Activated naive CD4-positive, alpha-beta T cell treated with anti-CD3 and anti-CD28 coated beads for 36 hours (primary cell): ENCODE measurements at regions not wholly inside any gene's neighbourhood (a gene's known extent, or its start where the extent isn't known, plus 50 kb on each side); places are given as distances from the start of the nearest gene placed in this dataset.
"Not testable (repeated sequence)": the region's sequence is repeated elsewhere in the genome, so short reads cannot be mapped to it uniquely, and the experiment has no call there.

Experiments used
- CTCF ChIA-PET: fragments of 350-600 bp; sonication (Branson Sonifier 250); formaldehyde crosslinking; loops from one replicate; lab custom pipeline; 2021; ENCODE audit warnings: antibody characterized with exemption; lab: Charles Lee
- DNase-seq: peaks from one replicate; pipeline ENCODE4 v3.0.0-alpha.2; 2020
- H3K27ac Mint-ChIP-seq: one replicate; pipeline ENCODE4 v1.8.0; 2021; ENCODE audit warnings: mild to moderate bottlenecking, mixed read lengths
- H3K27me3 Mint-ChIP-seq: one replicate; pipeline ENCODE4 v1.8.0; 2021; ENCODE audit warnings: low read depth, mixed read lengths
- H3K36me3 Mint-ChIP-seq: one replicate; pipeline ENCODE4 v1.8.0; 2021; ENCODE audit warnings: low read depth, mixed read lengths
- H3K4me1 Mint-ChIP-seq: one replicate; pipeline ENCODE4 v1.8.0; 2021; ENCODE audit warnings: low read depth, mixed read lengths
- H3K4me3 Mint-ChIP-seq: one replicate; pipeline ENCODE4 v1.8.0; 2021; ENCODE audit warnings: mild to moderate bottlenecking, moderate library complexity, mixed read lengths
- H3K9me3 Mint-ChIP-seq: one replicate; pipeline ENCODE4 v1.8.0; 2021; ENCODE audit warnings: mixed read lengths
- intact Hi-C: fragments of 100-400 bp; cut with micrococcal nuclease; formaldehyde crosslinking; loops from one replicate; pipeline ENCODE4 v1.15.1; 2023

DNA sequence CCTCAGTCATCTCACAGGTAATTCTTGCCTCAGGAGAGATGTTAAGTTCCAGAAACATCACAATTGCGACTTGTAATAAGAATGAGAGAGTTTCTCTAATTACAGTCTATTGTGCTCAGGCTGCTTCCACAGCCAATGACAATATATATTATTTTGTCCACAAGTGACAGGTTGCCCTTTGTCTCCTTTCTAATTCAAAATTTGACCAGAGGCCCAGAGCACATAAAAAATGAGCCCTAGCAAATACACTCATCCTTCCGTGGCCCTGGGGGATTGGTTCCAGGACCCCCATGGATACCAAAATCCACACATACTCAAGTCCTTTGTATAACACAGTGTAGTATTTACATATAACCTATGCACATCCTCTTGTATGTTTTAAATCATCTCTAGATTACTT lies 88.1 kb upstream of the TMEM170B start:
- CTCF ChIA-PET = interaction anchor here (1.2 kb wide), 1 partner anchor 125 kb away, joined by 3 read pairs; no protein-coding TSS in a partner anchor
- no peak for DNase-seq
- intact Hi-C loops = loop anchor here (5.0 kb wide), 1 partner anchor 88 kb away; the partner anchor contains the start of gene TMEM170B
- Mint-ChIP-seq H3K27ac (no peak overlapping the region), H3K27me3 (peaks cover 4% of the 10 kb centered on the region), H3K4me3 (no peak overlapping the region), H3K36me3 (no peaks in the 10 kb centered on the region), H3K9me3 (no peaks in the 10 kb centered on the region), H3K4me1 (peaks cover 44% of the 10 kb centered on the region)

DNA sequence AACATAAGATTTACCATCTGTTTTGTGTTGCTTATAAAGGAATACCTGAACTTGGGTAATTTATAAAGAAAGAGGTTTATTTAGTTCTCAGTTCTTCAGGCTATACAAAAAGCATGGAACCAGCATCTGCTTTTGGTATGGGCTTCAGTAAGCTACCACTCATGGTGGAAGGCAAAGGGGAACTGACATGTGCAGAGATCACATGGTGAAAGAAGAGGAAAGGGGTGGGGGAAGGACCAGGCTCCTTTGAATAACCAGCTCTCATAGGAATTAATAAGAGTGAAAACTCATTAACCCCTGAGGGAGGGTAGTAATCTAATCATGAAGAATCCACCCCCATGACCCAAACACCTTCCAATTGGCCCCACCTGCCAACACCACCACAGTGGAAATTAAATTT lies 89.5 kb upstream of the TMEM170B start:
- CTCF ChIA-PET = interaction anchor here (1.0 to 1.2 kb wide), 2 partner anchors 11 to 123 kb away, joined by 3 read pairs; no protein-coding TSS in a partner anchor
- H3K4me3 Mint-ChIP-seq = no peak overlapping the region
- DNase-seq = no peak
- H3K36me3 Mint-ChIP-seq = no peaks in the 10 kb centered on the region
- H3K9me3 Mint-ChIP-seq = peaks cover 2% of the 10 kb centered on the region
- no peak overlapping the region for H3K27ac Mint-ChIP-seq
- H3K27me3 Mint-ChIP-seq = no peaks in the 10 kb centered on the region
- intact Hi-C loops = loop anchor here (5.0 kb wide), 1 partner anchor 89 kb away; the partner anchor contains the start of gene TMEM170B
- peaks cover 47% of the 10 kb centered on the region for H3K4me1 Mint-ChIP-seq

DNA sequence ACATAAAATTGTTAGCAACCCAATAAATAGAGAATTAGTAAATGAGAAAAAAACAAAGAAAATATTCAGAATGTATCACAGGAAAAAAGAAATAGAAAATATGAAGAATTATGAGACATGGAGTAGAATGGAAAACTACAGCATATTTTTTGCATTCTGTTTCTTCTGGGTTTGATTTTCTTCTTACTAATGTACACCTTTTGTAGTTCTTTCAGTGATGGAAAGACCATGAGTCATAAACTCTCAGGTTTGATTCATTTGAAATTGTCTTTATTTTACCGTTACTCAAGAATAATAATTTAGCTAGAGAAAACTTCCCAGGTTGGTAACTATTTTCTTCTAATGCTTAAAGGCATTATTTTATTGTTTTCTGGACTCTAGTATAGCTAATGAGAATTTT lies 90.3 kb upstream of the TMEM170B start:
- intact Hi-C loops = loop anchor here (1.0 to 5.0 kb wide), 5 partner anchors 13 to 129 kb away; partner anchors contain the start of gene TMEM170B
- H3K4me1 Mint-ChIP-seq = peaks cover 52% of the 10 kb centered on the region
- no peaks in the 10 kb centered on the region for H3K27me3 Mint-ChIP-seq
- no peak for DNase-seq
- no peak overlapping the region for H3K4me3 Mint-ChIP-seq
- CTCF ChIA-PET = interaction anchor here (0.7 to 1.0 kb wide), 2 partner anchors 12 to 217 kb away, joined by 3 read pairs; no protein-coding TSS in a partner anchor
- H3K9me3 Mint-ChIP-seq = peaks cover 3% of the 10 kb centered on the region
- H3K36me3 Mint-ChIP-seq = no peaks in the 10 kb centered on the region
- H3K27ac Mint-ChIP-seq = no peak overlapping the region

DNA sequence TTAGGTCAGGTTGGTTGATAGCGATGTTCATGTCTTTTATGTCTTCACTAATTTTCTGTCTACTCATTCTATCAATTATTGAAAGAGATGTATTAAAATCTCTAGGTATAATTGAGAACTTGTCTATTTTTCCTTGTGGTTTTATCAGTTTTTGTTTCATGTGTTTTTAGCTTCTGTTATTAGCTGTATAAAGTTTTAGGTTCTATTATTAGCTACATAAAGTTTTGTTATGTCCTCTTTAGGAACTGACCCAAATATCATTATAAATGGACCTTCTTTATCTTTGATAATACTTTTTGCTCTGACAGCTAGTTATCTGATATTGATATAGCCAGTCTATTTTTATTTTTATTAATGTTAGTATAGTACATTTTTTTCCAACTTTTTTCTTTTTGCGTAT lies 92.4 kb upstream of the TMEM170B start:
- no peak overlapping the region for H3K4me3 Mint-ChIP-seq
- H3K9me3 Mint-ChIP-seq = peaks cover 3% of the 10 kb centered on the region
- H3K4me1 Mint-ChIP-seq = peaks cover 53% of the 10 kb centered on the region
- no peaks in the 10 kb centered on the region for H3K36me3 Mint-ChIP-seq
- H3K27ac Mint-ChIP-seq = no peak overlapping the region
- intact Hi-C loops = loop anchor here (1.0 to 5.0 kb wide), 2 partner anchors 12 to 92 kb away; partner anchors contain the start of gene TMEM170B
- CTCF ChIA-PET = interaction anchor here (0.7 to 2.4 kb wide), 2 partner anchors 51 to 1031 kb away, joined by 3 to 7 read pairs; no protein-coding TSS in a partner anchor
- DNase-seq = no peak
- no peaks in the 10 kb centered on the region for H3K27me3 Mint-ChIP-seq

DNA sequence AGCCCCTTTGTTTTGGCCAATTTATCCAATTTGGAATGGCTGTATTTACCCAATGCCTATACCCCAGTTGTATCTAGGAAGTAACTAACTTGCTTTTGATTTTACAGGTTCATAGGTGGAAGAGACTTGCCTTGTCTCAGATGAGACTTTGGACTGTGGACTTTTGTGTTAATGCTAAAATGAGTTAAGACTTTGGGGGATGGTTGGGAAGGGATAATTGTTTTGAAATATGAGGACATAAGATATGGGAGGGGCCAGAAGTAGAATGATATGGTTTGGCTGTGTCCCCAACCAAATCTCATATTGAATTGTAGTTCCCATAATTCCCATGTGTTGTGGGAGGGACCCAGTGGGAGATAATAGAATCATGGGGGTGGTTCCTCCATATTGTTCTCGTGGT lies 94.4 kb upstream of the TMEM170B start:
- H3K27ac Mint-ChIP-seq, DNase-seq, H3K9me3 Mint-ChIP-seq, H3K27me3 Mint-ChIP-seq, intact Hi-C loops, H3K36me3 Mint-ChIP-seq, H3K4me3 Mint-ChIP-seq: not testable (repeated sequence)
- CTCF ChIA-PET = interaction anchor here (2.4 kb wide), 1 partner anchor 53 kb away, joined by 7 read pairs; no protein-coding TSS in a partner anchor
- H3K4me1 Mint-ChIP-seq = peaks cover 54% of the 10 kb centered on the region

DNA sequence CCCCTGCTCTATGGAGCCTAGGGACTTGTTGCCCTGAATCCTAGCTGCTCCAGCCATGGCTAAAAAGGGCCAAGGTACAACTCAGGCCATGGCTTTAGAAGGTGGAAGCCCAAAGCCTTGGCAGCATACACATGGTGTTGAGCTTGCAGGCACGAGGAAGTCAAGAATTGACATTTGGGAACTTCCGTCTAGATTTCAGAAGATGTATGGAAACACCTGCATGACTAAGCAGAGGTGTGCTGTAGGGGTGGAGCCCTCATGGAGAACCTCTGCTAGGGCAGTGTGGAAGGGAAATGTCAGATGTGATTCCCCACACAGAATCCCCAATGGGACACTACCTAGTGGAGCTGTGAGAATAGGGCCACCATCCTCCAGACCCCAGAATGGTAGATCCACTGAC lies 95.1 kb upstream of the TMEM170B start:
- Mint-ChIP-seq H3K9me3 (peaks cover 3% of the 10 kb centered on the region), H3K27me3 (no peaks in the 10 kb centered on the region), H3K27ac (no peak overlapping the region), H3K4me1 (peaks cover 49% of the 10 kb centered on the region), H3K4me3 (no peak overlapping the region), H3K36me3 (no peaks in the 10 kb centered on the region)
- CTCF ChIA-PET = no interaction called here
- no peak for DNase-seq
- intact Hi-C loops = no loop called here

DNA sequence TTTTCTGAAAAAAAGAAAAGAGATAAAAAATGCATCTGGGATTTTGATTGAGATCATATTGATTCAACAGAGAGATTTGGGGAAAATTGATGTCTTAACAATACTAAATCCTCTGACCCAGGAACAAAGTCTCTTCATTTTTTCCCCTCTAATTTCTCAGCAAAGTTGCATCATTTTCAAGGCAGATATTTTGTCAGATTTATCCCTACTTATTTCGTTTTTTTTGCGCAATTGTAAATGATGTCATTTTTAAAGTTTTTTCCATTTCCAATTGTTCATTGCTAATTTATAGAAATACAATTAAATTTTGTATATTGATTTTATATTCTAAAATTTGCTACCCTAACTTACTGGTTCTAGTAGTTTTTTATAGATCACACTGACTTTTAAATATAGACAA lies 97.7 kb upstream of the TMEM170B start:
- Mint-ChIP-seq H3K27me3 (no peaks in the 10 kb centered on the region), H3K27ac (no peak overlapping the region), H3K36me3 (no peaks in the 10 kb centered on the region), H3K4me3 (no peak overlapping the region), H3K9me3 (peaks cover 3% of the 10 kb centered on the region), H3K4me1 (peaks cover 30% of the 10 kb centered on the region)
- CTCF ChIA-PET = interaction anchor here (1.2 kb wide), 1 partner anchor 75 kb away, joined by 3 read pairs; no protein-coding TSS in a partner anchor
- no peak for DNase-seq
- intact Hi-C loops = no loop called here

DNA sequence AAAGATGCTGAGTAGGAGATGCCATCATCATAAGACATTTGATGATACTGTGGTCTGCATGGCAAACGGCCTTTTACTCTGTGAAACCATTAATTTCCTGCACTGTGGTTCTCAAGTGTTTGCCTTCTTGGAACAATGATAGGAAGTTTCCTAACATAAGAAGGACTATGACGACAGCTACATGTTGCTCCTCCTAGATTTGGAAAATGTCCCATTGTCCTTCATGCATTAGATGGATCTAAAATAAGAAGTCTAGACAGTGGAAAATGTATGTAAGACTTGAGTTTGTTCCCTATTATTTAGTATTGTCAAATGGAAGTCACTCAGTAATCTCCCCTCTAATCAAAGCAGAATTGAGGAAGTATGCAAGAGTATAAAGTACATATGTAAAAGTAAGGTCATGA lies 98.5 kb upstream of the TMEM170B start:
- CTCF ChIA-PET = interaction anchor here (1.2 kb wide), 1 partner anchor 74 kb away, joined by 3 read pairs; no protein-coding TSS in a partner anchor
- Mint-ChIP-seq H3K36me3 (no peaks in the 10 kb centered on the region), H3K4me3 (no peak overlapping the region), H3K9me3 (peaks cover 3% of the 10 kb centered on the region), H3K27ac (no peak overlapping the region), H3K4me1 (peaks cover 23% of the 10 kb centered on the region), H3K27me3 (no peaks in the 10 kb centered on the region)
- no peak for DNase-seq
- intact Hi-C loops = no loop called here

DNA sequence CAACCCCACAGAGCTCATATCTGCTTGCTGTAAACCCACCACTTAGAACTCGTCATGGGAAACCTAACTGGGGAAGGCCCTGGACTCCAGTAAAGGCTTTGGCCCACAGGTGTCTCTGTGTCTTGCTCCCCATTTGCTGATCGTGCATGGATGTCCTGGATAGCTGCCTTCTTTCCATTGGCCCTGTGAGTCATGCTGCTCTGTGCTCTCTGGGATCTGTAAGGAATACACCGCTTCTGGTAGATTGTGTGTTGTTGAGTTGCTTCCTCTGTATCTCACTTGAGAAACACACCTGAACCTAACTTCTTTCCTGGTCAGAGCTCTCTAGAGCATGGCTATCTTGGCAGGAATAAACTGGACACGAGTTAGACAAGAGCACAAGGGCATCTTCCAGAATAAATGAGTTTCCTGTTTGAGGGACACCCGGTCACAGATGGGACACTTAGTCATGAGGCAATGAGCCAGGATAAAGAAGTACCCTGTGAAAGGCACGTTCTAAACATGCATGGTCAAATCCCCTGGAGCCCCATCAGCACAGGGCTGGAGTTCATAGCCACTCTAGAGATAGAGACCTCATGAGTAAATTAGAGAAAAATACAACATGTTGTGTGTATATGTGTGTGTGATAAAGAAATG lies 99.6 kb upstream of the TMEM170B start:
- no peaks in the 10 kb centered on the region for H3K36me3 Mint-ChIP-seq
- no peaks in the 10 kb centered on the region for H3K27me3 Mint-ChIP-seq
- DNase-seq = no peak
- H3K4me1 Mint-ChIP-seq = peaks cover 26% of the 10 kb centered on the region
- no peak overlapping the region for H3K4me3 Mint-ChIP-seq
- H3K27ac Mint-ChIP-seq = no peak overlapping the region
- no peaks in the 10 kb centered on the region for H3K9me3 Mint-ChIP-seq
- CTCF ChIA-PET = no interaction called here
- intact Hi-C loops = no loop called here

DNA sequence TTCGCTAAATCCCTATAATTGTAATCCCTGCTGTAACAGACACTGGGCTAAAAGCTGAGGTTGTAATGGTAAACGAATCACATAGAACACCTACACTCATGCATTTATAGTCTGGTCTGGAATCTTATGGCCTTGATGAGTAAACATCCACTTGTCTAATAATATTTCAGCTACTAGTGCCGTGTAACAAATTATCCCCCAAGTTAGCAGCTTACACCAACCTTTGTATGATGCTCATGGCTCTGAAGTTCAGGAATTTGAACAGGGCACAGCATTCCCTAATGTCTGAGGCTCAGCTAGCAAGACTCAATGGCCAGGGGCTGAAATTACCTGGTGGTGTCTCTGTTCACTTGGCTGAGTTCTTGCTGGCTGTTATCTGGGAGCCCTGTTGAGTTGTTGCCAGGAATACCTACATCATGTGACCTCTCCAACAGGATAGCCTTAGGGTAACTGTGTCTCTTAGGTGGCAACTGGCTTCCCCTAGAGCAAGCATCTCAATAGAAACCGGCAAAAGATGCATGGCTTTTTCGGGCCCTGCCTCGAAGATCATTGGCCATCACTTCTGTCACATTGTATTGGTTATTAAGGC lies 100.9 kb upstream of the TMEM170B start:
- H3K27ac Mint-ChIP-seq = no peak overlapping the region
- intact Hi-C loops = no loop called here

DNA sequence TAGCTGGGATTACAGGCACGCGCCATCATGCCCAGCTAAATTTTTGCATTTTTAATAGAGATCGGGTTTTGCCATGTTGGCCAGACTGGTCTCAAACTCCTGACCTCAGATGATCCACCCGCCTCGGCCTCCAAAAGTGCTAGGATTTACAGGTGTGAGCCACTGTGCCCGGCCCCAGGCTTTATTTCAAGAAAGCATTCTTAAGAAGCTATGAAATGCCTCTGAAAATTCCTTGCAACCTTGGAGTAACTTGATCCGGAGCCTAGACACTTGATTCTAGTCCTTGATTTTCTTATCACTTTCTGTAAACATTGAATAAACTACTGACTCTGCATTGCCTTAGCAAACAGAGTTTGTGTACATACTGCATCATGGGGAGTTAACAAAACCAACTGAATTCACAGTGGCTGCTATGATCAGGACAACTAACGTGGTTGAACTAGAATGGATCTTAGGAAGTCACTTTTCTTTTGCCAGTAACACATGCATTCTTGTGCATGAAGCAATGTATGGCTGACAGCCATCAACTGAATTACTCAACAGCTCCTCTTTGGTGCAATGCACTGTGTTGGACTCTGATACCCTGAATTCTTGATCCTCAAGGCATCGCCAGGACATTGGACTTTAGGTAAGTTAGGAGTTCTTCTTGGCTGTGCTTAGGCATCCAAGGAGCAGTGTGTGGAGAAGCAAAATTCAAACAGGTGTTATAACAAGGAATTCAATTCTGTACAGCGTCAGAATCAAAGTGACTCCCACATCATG lies 102.8 kb upstream of the TMEM170B start:
- Mint-ChIP-seq H3K27me3 (no peaks in the 10 kb centered on the region), H3K27ac (no peak overlapping the region), H3K4me3 (no peak overlapping the region), H3K36me3 (no peaks in the 10 kb centered on the region), H3K9me3 (no peaks in the 10 kb centered on the region), H3K4me1 (peaks cover 23% of the 10 kb centered on the region)
- intact Hi-C loops = no loop called here
- no peak for DNase-seq
- CTCF ChIA-PET = interaction anchor here (0.8 to 0.9 kb wide), 2 partner anchors 61 to 263 kb away, joined by 4 read pairs; no protein-coding TSS in a partner anchor

More for the DNA sequence above, 100.9 kb upstream of the TMEM170B start:
- H3K36me3 Mint-ChIP-seq = no peaks in the 10 kb centered on the region
- no peaks in the 10 kb centered on the region for H3K9me3 Mint-ChIP-seq
- no peaks in the 10 kb centered on the region for H3K27me3 Mint-ChIP-seq
- peaks cover 24% of the 10 kb centered on the region for H3K4me1 Mint-ChIP-seq
- DNase-seq = no peak
- no peak overlapping the region for H3K4me3 Mint-ChIP-seq
- CTCF ChIA-PET = interaction anchor here (1.0 kb wide), 1 partner anchor 60 kb away, joined by 3 read pairs; no protein-coding TSS in a partner anchor

DNA sequence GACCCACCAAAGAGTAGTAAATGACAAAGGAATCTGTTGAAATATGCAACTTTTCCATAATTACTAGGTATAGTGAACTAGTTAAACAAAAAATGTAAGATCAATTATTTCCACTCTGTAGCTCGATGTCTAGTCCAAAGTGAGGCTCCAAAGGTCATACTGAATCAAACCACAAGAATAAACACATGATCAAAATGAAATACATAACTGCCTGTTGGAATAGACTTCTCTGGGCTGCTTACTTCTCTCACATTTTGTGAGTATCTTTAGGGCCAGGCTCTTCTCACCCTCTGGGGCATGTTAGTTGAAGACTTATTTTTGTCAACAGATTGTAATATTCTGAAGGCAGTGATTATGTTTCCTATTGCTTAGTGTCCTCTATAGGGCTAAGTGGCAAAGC lies 103.7 kb upstream of the TMEM170B start:
- no peak for DNase-seq
- Mint-ChIP-seq H3K9me3 (no peaks in the 10 kb centered on the region), H3K4me3 (no peak overlapping the region), H3K4me1 (peaks cover 26% of the 10 kb centered on the region), H3K36me3 (no peaks in the 10 kb centered on the region), H3K27ac (no peak overlapping the region), H3K27me3 (no peaks in the 10 kb centered on the region)
- intact Hi-C loops = loop anchor here (1.0 kb wide), 1 partner anchor 11 kb away; no protein-coding TSS in a partner anchor
- CTCF ChIA-PET = no interaction called here
